Posterior vena cava (tissue), 2 donors: ENCODE measurements at regions not wholly inside any gene's neighbourhood (a gene's known extent, or its start where the extent isn't known, plus 50 kb on each side); places are given as distances from the start of the nearest gene placed in this dataset.

ENCODE experiments used
- DNase-seq: peaks from one replicate; pipeline ENCODE4 v3.0.0-alpha.2; 2020; ENCODE audit warnings: low spot score
- intact Hi-C, 2 donors: fragments of 100-400 bp; cut with DNase I; formaldehyde crosslinking; loops; one replicate each; pipeline versions ENCODE4 v1.14.1 to v1.14.2; 2022 to 2023
- donor health status: DM: yes; HTN: yes; CAD: no.
- donor health status: DM: yes; HTN: yes; CAD: no.

- intact Hi-C loops: no loop called here
- DNase-seq: no peak
These were observed 667.4 kb downstream of the NYAP2 start for GRCh38 chr2:226066873-226067272.

- no peak for DNase-seq
- intact Hi-C loops: no loop called here
These were observed 666.9 kb downstream of the NYAP2 start for GRCh38 chr2:226066391-226066790.

- DNase-seq: no peak
- intact Hi-C loops: no loop called here
These were observed 665.5 kb downstream of the NYAP2 start for GRCh38 chr2:226064932-226065570.

- intact Hi-C loops: no loop called here
- DNase-seq: no peak
These were observed 664.4 kb downstream of the NYAP2 start for GRCh38 chr2:226063704-226064440.

- intact Hi-C loops: loop anchor here in 1 of 2 donors (5.0 kb wide), 1 partner anchor 1607 kb away; the partner anchor contains the start of gene SCYGR5
- no peak for DNase-seq
These were observed 660.6 kb downstream of the NYAP2 start for GRCh38 chr2:226059961-226060627.

GRCh38 chr2:226057914-226058313 is 658.4 kb downstream of the NYAP2 start:
- DNase-seq: no peak
- intact Hi-C loops: loop anchor here in 1 of 2 donors (5.0 kb wide), 1 partner anchor 1609 kb away; the partner anchor contains the start of gene SCYGR5

GRCh38 chr2:226057365-226057764 is 657.9 kb downstream of the NYAP2 start:
- intact Hi-C loops: loop anchor here in 1 of 2 donors (5.0 kb wide), 1 partner anchor 1610 kb away; the partner anchor contains the start of gene SCYGR5
- no peak for DNase-seq

- intact Hi-C loops: no loop called here
- DNase-seq: no peak
These were observed 653.4 kb downstream of the NYAP2 start for GRCh38 chr2:226052772-226053416.

- DNase-seq: no peak
- intact Hi-C loops: no loop called here
These were observed 651.3 kb downstream of the NYAP2 start for GRCh38 chr2:226050822-226051221.

GRCh38 chr2:226048611-226049010 is 649.1 kb downstream of the NYAP2 start:
- DNase-seq: no peak
- intact Hi-C loops: no loop called here

- intact Hi-C loops: no loop called here
- DNase-seq: no peak
These were observed 645.6 kb downstream of the NYAP2 start for GRCh38 chr2:226045080-226045479.

GRCh38 chr2:226040344-226040900 is 640.9 kb downstream of the NYAP2 start:
- intact Hi-C loops: no loop called here
- DNase-seq: no peak

- intact Hi-C loops: no loop called here
- no peak for DNase-seq
These were observed 638.0 kb downstream of the NYAP2 start for GRCh38 chr2:226037526-226037925.

GRCh38 chr2:226031647-226032501 is 632.4 kb downstream of the NYAP2 start:
- intact Hi-C loops: no loop called here
- no peak for DNase-seq

- peak; percentile 86 for DNase-seq
- intact Hi-C loops: no loop called here
These were observed 631.5 kb downstream of the NYAP2 start for GRCh38 chr2:226030788-226031646.

- intact Hi-C loops: no loop called here
- DNase-seq: no peak
These were observed 630.9 kb downstream of the NYAP2 start for GRCh38 chr2:226030369-226030768.

- DNase-seq: no peak
- intact Hi-C loops: no loop called here
These were observed 624.4 kb downstream of the NYAP2 start for GRCh38 chr2:226023946-226024345.

- intact Hi-C loops: no loop called here
- DNase-seq: no peak
These were observed 623.9 kb downstream of the NYAP2 start for GRCh38 chr2:226023383-226023782.
